ENCODE measurements at regions not wholly inside any gene's neighbourhood (a gene's known extent, or its start where the extent isn't known, plus 50 kb on each side); places are given as distances from the start of the nearest gene placed in this dataset.

GRCh38 chr1:30525631-30525970, 197.8 kb downstream of the MATN1 start:
- TF ChIP-seq SPI1 (IDR thresholded peaks at IDR 0.05; ENCODE audit: low read depth, low read length) (no peak), POLR2A (IDR thresholded peaks at IDR 0.05; ENCODE audit: low read depth, low read length) (no peak), POLR2AphosphoS5 (IDR thresholded peaks at IDR 0.05; ENCODE audit: low read depth, low read length) (no peak), PAX5 (IDR thresholded peaks at IDR 0.05; ENCODE audit: insufficient read depth, low read length, severe bottlenecking) (no peak), TAF1 (IDR thresholded peaks at IDR 0.05; ENCODE audit: low read depth, low read length) (no peak)
